ENCODE measurements at regions not wholly inside any gene's neighbourhood (a gene's known extent, or its start where the extent isn't known, plus 50 kb on each side); places are given as distances from the start of the nearest gene placed in this dataset.
"Not testable (repeated sequence)": the region's sequence is repeated elsewhere in the genome, so short reads cannot be mapped to it uniquely, and the experiment has no call there.

- Histone ChIP-seq H3K27me3 (ENCODE audit: insufficient read depth, poor library complexity, severe bottlenecking) (no peaks in the 10 kb centered on the region), H3K27ac (ENCODE audit: poor library complexity, severe bottlenecking) (no peak overlapping the region), H3K36me3 (ENCODE audit: low read depth) (no peaks in the 10 kb centered on the region), H3K4me3 (ENCODE audit: severe bottlenecking) (no peak overlapping the region), H3K9me3 (ENCODE audit: severe bottlenecking) (no peaks in the 10 kb centered on the region), H3K4me1 (ENCODE audit: insufficient read depth, poor library complexity, severe bottlenecking) (no peaks in the 10 kb centered on the region)
- DNase-seq (ENCODE audit: low spot score) (no peak), ATAC-seq (ENCODE audit: low read depth) (no peak)
- no peak for TF ChIP-seq CTCF (IDR thresholded peaks at IDR 0.05; ENCODE audit: poor library complexity, severe bottlenecking)
Observed at GRCh38 chr2:146541896-146542295, 1302.9 kb upstream of the ACVR2A start.

- Histone ChIP-seq H3K27ac (ENCODE audit: poor library complexity, severe bottlenecking) (no peak overlapping the region), H3K36me3 (ENCODE audit: low read depth) (no peaks in the 10 kb centered on the region), H3K4me3 (ENCODE audit: severe bottlenecking) (no peak overlapping the region), H3K4me1 (ENCODE audit: insufficient read depth, poor library complexity, severe bottlenecking) (no peaks in the 10 kb centered on the region), H3K9me3 (ENCODE audit: severe bottlenecking) (no peaks in the 10 kb centered on the region), H3K27me3 (ENCODE audit: insufficient read depth, poor library complexity, severe bottlenecking) (no peaks in the 10 kb centered on the region)
- TF ChIP-seq CTCF (IDR thresholded peaks at IDR 0.05; ENCODE audit: poor library complexity, severe bottlenecking), result no peak
- DNase-seq (ENCODE audit: low spot score) (no peak), ATAC-seq (ENCODE audit: low read depth) (no peak)
Observed at GRCh38 chr2:146540271-146540932, 1304.4 kb upstream of the ACVR2A start.

GRCh38 chr2:146539739-146540138 is 1305.1 kb upstream of the ACVR2A start:
- not testable (repeated sequence) for DNase-seq (ENCODE audit: low spot score); H3K4me3 ChIP-seq (ENCODE audit: severe bottlenecking); H3K36me3 ChIP-seq (ENCODE audit: low read depth); ATAC-seq (ENCODE audit: low read depth); H3K9me3 ChIP-seq (ENCODE audit: severe bottlenecking); H3K27me3 ChIP-seq (ENCODE audit: insufficient read depth, poor library complexity, severe bottlenecking); H3K4me1 ChIP-seq (ENCODE audit: insufficient read depth, poor library complexity, severe bottlenecking); H3K27ac ChIP-seq (ENCODE audit: poor library complexity, severe bottlenecking)

- DNase-seq (ENCODE audit: low spot score) (no peak), ATAC-seq (ENCODE audit: low read depth) (no peak)
- Histone ChIP-seq H3K9me3 (ENCODE audit: severe bottlenecking) (no peaks in the 10 kb centered on the region), H3K4me3 (ENCODE audit: severe bottlenecking) (no peak overlapping the region), H3K4me1 (ENCODE audit: insufficient read depth, poor library complexity, severe bottlenecking) (no peaks in the 10 kb centered on the region), H3K27ac (ENCODE audit: poor library complexity, severe bottlenecking) (no peak overlapping the region), H3K36me3 (ENCODE audit: low read depth) (no peaks in the 10 kb centered on the region), H3K27me3 (ENCODE audit: insufficient read depth, poor library complexity, severe bottlenecking) (no peaks in the 10 kb centered on the region)
- no peak for TF ChIP-seq CTCF (IDR thresholded peaks at IDR 0.05; ENCODE audit: poor library complexity, severe bottlenecking)
Observed at GRCh38 chr2:146537477-146537876, 1307.4 kb upstream of the ACVR2A start.

- ATAC-seq (ENCODE audit: low read depth) (no peak), DNase-seq (ENCODE audit: low spot score) (no peak)
- H3K9me3 ChIP-seq (ENCODE audit: severe bottlenecking), result no peaks in the 10 kb centered on the region
- H3K27ac ChIP-seq (ENCODE audit: poor library complexity, severe bottlenecking), result no peak overlapping the region
- H3K36me3 ChIP-seq (ENCODE audit: low read depth), result no peaks in the 10 kb centered on the region
- no peak for TF ChIP-seq CTCF (IDR thresholded peaks at IDR 0.05; ENCODE audit: poor library complexity, severe bottlenecking)
- H3K4me3 ChIP-seq (ENCODE audit: severe bottlenecking), result no peak overlapping the region
- no peaks in the 10 kb centered on the region for H3K27me3 ChIP-seq (ENCODE audit: insufficient read depth, poor library complexity, severe bottlenecking)
- H3K4me1 ChIP-seq (ENCODE audit: insufficient read depth, poor library complexity, severe bottlenecking), result no peaks in the 10 kb centered on the region
Observed at GRCh38 chr2:146532509-146533147, 1312.2 kb upstream of the ACVR2A start.

Data from RWPE2 (cell line).